Tibial nerve (tissue), 3 donors: ENCODE measurements at regions not wholly inside any gene's neighbourhood (a gene's known extent, or its start where the extent isn't known, plus 50 kb on each side); places are given as distances from the start of the nearest gene placed in this dataset.

Source experiments
- CTCF ChIP-seq, 5 experiments: fragments of 200-600 bp in 3 of 5; fragments of 450-650 bp in 2 of 5; sonication (generic) in 3 of 5; IDR thresholded peaks; one replicate each; pipeline ENCODE4 v1.5.1; 2016 to 2019; ENCODE audit warnings: antibody characterized with exemption in 5 of 5, mild to moderate bottlenecking in 3 of 5, moderate library complexity in 2 of 5
- POLR2A ChIP-seq, 2 donors: fragments of 450-650 bp; IDR thresholded peaks; one replicate each; pipeline ENCODE4 v1.6.1; 2017; ENCODE audit warnings: antibody characterized with exemption in 2 of 2, mild to moderate bottlenecking in 2 of 2, moderate library complexity in 2 of 2

GRCh38 chr9:13847270-13847669, 466.7 kb downstream of the NFIB start:
- no peak for TF ChIP-seq CTCF (IDR thresholded peaks at IDR 0.05)
- TF ChIP-seq POLR2A (IDR thresholded peaks at IDR 0.05), result no peak
